Adipocyte (in vitro differentiated cells): ENCODE measurements at regions not wholly inside any gene's neighbourhood (a gene's known extent, or its start where the extent isn't known, plus 50 kb on each side); places are given as distances from the start of the nearest gene placed in this dataset.
A peak's percentile ranks its signal among the peaks of the same experiment; 100 is the strongest.
"Not testable (repeated sequence)": the region's sequence is repeated elsewhere in the genome, so short reads cannot be mapped to it uniquely, and the experiment has no call there.

Experiments
- DNase-seq: peaks from one replicate; pipeline ENCODE4 v3.0.0-alpha.2; 2015; ENCODE audit warnings: low read depth
- H3K27me3 ChIP-seq: replicated peaks from 2 replicates; pipeline ENCODE4 v1.7.0; 2013; ENCODE audit warnings: mild to moderate bottlenecking, low read length, moderate library complexity; ENCODE audit not compliant: control insufficient read depth, insufficient read depth
- H3K36me3 ChIP-seq: 2 replicates; pipeline ENCODE4 v1.7.0; 2013; ENCODE audit warnings: low read length, mild to moderate bottlenecking, moderate library complexity; ENCODE audit not compliant: control insufficient read depth, insufficient read depth, severe bottlenecking
- H3K4me1 ChIP-seq: 2 replicates; pipeline ENCODE4 v1.7.0; 2013; ENCODE audit warnings: mild to moderate bottlenecking, low read length, moderate library complexity; ENCODE audit not compliant: control insufficient read depth, insufficient read depth
- H3K4me3 ChIP-seq: 2 replicates; pipeline ENCODE4 v1.7.0; 2013; ENCODE audit warnings: mild to moderate bottlenecking, low read length, moderate library complexity
- H3K9ac ChIP-seq: 2 replicates; pipeline ENCODE4 v1.7.0; 2013; ENCODE audit warnings: mild to moderate bottlenecking, low read length, moderate library complexity
- H3K9me3 ChIP-seq: 2 replicates; pipeline ENCODE4 v1.7.0; 2013; ENCODE audit warnings: mild to moderate bottlenecking, low read length, moderate library complexity; ENCODE audit not compliant: control insufficient read depth

DNA sequence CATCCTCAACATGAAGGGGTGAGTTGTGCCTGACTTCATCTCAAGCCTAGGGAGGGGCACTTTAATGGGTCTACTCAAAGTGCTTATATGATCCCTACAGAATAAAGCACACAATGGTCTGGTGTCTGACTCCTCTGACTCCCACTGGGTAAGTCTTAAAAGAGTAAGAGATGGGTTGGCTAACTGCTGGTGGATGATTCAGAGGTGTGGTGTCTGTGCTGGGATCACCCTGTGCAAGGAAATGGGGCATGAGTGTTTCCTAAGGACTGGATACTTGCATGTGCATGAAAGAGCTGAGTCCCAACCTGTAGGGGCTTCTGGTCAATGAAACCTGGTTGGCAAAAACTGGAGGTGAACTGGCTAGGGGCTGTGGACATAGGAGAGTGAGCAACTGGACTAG lies 158.8 kb downstream of the IL20RB start:
- no peak overlapping the region for H3K4me3 ChIP-seq
- no peak for DNase-seq
- H3K9me3 ChIP-seq: no peaks in the 10 kb centered on the region
- H3K27me3 ChIP-seq: peaks cover 3% of the 10 kb centered on the region
- no peak overlapping the region for H3K9ac ChIP-seq
- no peaks in the 10 kb centered on the region for H3K36me3 ChIP-seq
- H3K4me1 ChIP-seq: no peaks in the 10 kb centered on the region

DNA sequence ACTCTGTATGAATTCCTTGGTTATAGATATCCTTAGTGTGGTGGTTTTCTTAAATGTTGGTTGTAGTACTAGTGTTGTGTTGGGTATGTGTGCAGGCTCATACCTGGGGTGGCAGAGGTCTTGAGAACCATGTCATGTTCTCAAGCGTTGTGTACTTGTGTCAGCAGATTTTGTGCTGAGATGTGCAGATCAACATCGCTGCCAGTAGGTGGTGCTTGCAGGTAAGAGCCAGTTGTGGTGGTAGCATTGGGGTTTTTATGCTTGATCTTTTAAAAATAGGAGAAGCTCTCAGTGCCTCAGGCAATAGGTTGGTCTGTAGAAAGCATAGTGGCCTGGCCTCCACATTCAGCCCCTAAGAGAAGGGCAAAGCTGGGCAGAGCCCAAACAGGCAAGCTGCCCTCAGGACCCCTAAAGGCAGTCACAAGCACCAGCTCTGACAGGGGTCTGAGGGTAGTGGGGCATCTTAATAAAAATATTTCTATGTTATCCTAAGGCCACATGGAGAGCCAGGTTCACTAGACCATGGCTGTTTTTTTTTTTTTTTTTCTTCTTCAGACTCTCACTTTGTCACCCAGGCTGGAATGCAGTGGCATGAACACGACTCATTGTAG lies 164.0 kb downstream of the IL20RB start:
- Histone ChIP-seq H3K4me1 (no peaks in the 10 kb centered on the region), H3K27me3 (peaks cover 9% of the 10 kb centered on the region), H3K4me3 (no peak overlapping the region), H3K9me3 (no peaks in the 10 kb centered on the region), H3K36me3 (no peaks in the 10 kb centered on the region), H3K9ac (no peak overlapping the region)
- peak; percentile 40 for DNase-seq

DNA sequence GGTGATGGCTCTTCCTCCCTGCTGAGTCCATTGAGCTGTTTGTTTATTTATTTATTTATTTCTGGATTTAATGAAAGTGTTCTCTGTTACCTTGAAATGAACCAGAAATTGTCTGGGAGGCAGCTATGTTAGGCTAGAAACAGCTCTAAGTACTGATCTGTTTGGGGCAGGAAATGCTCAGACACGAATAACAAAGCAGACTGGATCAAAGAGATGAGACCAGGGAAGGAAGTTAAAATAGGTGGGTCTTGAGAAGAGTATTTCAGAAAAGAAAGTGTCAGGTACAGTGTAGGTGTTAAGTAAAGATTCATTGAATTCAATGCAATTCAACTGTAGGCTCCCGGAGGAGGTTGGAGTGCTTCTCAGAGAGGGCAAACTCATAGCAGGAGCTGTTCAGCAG lies 173.3 kb downstream of the IL20RB start:
- Histone ChIP-seq H3K36me3 (no peaks in the 10 kb centered on the region), H3K9me3 (no peaks in the 10 kb centered on the region), H3K9ac (no peak overlapping the region), H3K27me3 (no peaks in the 10 kb centered on the region), H3K4me1 (no peaks in the 10 kb centered on the region), H3K4me3 (no peak overlapping the region)
- DNase-seq: no peak

DNA sequence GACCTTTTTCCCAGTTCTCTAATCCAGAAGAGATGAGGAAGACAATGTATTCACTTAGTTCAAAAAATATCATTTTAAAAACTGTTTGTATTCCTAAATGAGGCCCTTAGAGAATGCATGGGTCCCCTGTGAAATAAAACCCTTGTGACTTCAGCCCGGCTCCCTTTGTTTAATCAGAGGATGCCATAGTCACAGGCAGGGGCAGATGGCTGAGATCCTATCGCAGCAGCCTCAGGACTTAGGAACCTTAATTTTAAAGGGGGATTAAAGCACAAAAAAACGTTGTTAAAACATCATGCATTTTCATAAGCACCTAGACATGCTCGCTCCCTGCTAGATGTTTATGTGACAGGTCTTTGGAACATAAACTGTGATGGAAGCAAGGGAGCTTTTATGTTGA lies 176.6 kb downstream of the IL20RB start:
- Histone ChIP-seq H3K4me1 (no peaks in the 10 kb centered on the region), H3K9me3 (no peaks in the 10 kb centered on the region), H3K9ac (no peak overlapping the region), H3K4me3 (no peak overlapping the region), H3K27me3 (no peaks in the 10 kb centered on the region), H3K36me3 (no peaks in the 10 kb centered on the region)
- DNase-seq: no peak

DNA sequence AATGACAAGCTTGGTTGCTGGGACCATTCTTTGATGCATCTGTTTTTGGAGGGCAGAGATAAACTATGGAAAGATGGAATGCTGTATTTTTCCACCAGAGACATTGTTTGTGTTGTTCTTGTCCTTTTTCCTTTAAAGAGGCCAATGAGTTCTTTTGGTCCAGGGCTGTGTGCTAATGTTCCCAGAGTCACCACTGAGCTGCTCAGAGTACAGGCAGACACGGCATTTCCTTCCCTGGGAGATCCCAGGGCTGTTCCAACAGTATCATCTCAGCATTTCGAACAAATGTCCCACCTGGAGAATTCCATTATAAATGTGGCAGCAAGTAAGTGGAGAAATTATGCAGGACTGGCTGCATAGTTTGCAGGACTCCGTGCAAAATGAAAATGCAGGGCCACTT lies 190.6 kb downstream of the IL20RB start:
- no peak for DNase-seq
- Histone ChIP-seq H3K9ac (no peak overlapping the region), H3K27me3 (no peaks in the 10 kb centered on the region), H3K4me3 (no peak overlapping the region), H3K9me3 (no peaks in the 10 kb centered on the region), H3K36me3 (no peaks in the 10 kb centered on the region), H3K4me1 (no peaks in the 10 kb centered on the region)

DNA sequence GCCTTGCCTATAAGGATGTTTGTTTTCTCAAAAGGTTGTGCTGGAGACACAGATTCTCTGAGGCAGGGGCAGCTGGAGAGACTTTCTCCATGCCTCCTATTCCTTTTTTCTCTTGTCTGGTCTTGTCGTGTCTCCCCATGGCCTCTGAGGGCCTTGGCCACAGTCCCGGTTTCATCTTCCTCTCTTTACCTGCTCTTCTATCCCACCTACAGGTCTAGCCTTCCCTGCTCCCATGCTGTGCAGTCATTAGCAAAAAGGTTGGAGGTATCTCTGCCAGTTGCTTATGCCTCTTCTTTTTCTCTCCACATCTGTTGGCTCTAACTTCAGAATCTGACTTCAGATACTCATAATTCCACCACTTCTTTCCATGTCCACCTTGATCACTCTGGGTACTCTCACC lies 191.1 kb downstream of the IL20RB start:
- Histone ChIP-seq H3K27me3 (no peaks in the 10 kb centered on the region), H3K9ac (no peak overlapping the region), H3K9me3 (no peaks in the 10 kb centered on the region), H3K4me1 (no peaks in the 10 kb centered on the region), H3K4me3 (no peak overlapping the region), H3K36me3 (no peaks in the 10 kb centered on the region)
- DNase-seq: no peak

DNA sequence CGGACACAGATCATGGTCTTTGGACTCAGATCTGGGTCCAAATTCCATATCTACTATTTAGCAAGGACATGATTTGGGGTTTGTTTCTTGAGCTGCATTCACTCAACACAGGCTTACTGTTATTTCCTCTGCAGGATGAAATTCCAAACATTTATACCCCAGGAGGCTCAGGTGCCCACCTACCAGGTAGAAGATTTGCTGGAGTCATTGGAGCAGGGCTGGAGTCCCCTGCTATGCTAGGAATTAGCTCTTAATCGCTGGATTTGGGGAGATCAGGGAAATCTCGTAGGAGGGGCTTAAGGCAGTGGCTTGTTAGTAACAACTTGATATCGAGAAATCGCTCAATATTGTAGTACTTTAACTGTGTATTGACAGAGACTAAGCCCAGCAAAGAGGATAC lies 193.0 kb downstream of the IL20RB start:
- H3K9me3 ChIP-seq: no peaks in the 10 kb centered on the region
- H3K4me1 ChIP-seq: no peaks in the 10 kb centered on the region
- H3K27me3 ChIP-seq: no peaks in the 10 kb centered on the region
- H3K36me3 ChIP-seq: no peaks in the 10 kb centered on the region
- H3K4me3 ChIP-seq: no peak overlapping the region
- H3K9ac ChIP-seq: no peak overlapping the region
- no peak for DNase-seq

DNA sequence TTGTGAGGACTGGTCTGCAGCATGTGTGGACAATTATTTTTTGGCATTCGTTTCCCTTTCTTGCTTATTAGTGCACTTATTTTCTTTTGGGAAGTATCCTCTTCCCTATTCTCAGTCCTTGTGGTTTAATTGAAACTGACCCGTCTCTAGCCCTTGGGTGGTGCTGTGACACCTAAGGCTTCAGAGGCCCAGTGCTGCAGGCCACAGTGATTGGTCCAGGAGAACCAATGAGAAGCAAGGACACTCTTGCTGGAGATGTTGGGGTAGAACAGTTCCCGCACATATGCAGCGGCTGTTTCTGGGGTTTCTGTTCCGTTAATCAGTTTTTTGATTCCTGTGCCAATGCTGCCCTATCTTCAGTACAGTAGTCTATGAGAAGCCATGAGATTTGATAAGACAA lies 195.3 kb downstream of the IL20RB start:
- H3K4me1 ChIP-seq, H3K4me3 ChIP-seq, H3K36me3 ChIP-seq, H3K9me3 ChIP-seq, H3K27me3 ChIP-seq, H3K9ac ChIP-seq, DNase-seq: not testable (repeated sequence)

DNA sequence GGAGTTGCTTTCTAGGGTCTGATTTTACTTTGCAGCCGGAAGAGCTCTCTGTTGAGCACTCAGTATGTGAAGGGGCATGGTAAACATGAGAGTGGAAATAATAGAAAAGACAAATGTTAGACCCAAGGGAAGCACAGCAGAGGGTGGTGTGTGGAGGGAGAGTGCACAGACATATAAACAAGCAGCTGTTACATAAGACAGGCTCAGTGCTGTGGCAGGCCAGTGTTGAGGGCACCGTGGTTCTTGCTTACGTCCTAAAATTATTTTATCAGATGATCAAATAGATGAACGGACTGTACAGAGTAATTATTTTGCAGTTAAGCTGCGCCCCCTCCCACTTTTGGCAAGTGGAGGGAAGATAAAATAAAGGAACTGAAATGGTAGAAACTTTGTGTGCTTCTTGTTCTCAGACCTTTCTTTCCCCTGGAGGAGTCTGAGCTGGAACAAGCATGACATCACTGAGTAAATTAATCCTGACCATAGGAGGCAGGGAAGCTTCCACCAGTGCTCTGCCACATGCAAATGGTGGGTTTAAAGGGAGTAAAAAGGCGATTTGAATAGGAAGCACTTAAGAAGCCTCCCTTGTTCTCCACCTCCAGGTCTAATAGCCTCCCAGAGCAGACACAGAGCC lies 205.6 kb downstream of the IL20RB start:
- H3K27me3 ChIP-seq: no peaks in the 10 kb centered on the region
- H3K36me3 ChIP-seq: no peaks in the 10 kb centered on the region
- no peak for DNase-seq
- no peak overlapping the region for H3K9ac ChIP-seq
- no peaks in the 10 kb centered on the region for H3K4me1 ChIP-seq
- H3K9me3 ChIP-seq: no peaks in the 10 kb centered on the region
- H3K4me3 ChIP-seq: no peak overlapping the region

DNA sequence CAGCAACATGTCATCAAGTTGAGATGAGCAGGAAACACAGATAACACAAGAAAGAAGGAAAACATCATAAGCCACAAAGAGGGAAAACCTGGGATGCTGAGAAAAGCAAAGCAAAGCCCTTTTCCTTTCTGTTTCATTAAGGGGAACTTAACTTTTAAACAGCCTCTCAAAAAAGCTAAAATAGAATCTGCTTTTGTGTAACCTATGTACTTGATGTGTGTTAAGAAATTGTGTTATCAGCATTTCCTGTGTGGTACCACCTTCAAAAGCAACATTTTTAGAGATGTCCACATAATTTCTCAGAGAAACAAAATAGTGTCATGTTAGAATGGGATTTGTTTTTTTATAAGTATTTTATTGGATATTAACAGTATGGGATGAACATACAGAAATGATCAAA lies 206.2 kb downstream of the IL20RB start:
- no peaks in the 10 kb centered on the region for H3K9me3 ChIP-seq
- no peaks in the 10 kb centered on the region for H3K27me3 ChIP-seq
- H3K4me1 ChIP-seq: no peaks in the 10 kb centered on the region
- no peaks in the 10 kb centered on the region for H3K36me3 ChIP-seq
- no peak for DNase-seq
- no peak overlapping the region for H3K4me3 ChIP-seq
- no peak overlapping the region for H3K9ac ChIP-seq

DNA sequence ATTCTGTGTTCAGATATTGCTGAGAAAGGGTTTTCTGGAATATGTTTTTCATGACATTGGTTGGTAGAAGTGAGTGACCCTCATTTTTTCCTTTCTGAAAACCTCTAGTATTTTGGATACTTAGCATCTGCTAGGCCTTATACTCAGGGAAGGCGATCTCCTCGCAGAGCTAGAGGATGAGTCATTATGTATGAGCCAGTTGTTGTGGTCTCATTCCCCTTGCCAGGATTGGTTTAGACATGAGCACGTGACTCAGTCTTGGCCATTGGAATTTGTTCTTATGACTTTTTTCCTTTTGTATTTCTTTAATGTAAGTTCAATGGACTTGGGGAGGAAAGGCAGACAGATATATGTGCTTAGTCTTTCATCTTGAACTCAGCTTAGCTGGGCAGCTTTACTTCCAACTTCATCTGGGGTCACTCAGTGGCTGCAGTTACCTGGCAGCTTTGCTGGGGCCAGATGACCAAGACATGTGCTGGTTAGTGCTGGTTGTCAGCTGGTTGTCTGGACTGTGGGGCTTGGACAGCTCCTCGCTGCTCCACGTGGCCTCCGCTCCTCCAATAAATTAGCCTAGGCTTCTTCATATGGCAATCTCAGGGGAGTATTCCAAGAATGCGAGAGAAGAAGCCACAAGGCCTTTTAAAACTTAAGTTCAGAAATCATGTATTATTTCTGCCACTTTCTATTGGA lies 207.5 kb downstream of the IL20RB start:
- H3K9me3 ChIP-seq: no peaks in the 10 kb centered on the region
- H3K4me3 ChIP-seq: no peak overlapping the region
- H3K36me3 ChIP-seq: no peaks in the 10 kb centered on the region
- DNase-seq: no peak
- H3K9ac ChIP-seq: no peak overlapping the region
- H3K27me3 ChIP-seq: no peaks in the 10 kb centered on the region
- no peaks in the 10 kb centered on the region for H3K4me1 ChIP-seq
